ENCODE measurements at regions not wholly inside any gene's neighbourhood (a gene's known extent, or its start where the extent isn't known, plus 50 kb on each side); places are given as distances from the start of the nearest gene placed in this dataset.

DNA sequence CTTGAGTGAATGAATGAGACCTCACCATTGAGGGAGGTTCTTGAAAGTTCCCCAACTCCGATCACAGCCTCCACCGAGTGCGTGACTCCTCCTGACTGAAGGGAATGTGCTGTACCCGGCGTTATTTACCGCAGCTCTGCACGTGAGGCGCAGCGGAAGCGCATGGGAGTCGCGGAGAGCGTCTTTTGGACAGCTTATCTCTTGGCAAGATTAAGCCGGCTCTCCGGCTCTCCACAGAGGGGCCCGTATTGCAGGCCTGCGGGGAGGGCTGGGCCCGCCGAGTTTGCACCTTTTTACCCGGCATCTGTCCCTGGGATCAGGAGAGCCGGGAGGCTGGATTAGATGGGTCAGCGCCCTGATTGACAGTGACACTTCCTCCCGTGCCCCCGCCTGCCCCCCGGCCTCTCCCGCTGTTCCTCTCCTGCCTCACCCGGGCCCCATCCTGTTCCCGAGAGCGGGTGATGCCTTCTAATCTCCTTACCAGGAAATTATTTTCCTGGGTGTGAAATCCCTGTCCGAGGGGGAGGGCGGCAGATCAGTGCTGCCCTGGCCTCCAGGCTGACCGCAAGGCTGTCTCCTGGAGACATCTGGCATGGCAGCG, 176.3 kb downstream of the INHBB start:
- TF ChIP-seq, protein P1, sequence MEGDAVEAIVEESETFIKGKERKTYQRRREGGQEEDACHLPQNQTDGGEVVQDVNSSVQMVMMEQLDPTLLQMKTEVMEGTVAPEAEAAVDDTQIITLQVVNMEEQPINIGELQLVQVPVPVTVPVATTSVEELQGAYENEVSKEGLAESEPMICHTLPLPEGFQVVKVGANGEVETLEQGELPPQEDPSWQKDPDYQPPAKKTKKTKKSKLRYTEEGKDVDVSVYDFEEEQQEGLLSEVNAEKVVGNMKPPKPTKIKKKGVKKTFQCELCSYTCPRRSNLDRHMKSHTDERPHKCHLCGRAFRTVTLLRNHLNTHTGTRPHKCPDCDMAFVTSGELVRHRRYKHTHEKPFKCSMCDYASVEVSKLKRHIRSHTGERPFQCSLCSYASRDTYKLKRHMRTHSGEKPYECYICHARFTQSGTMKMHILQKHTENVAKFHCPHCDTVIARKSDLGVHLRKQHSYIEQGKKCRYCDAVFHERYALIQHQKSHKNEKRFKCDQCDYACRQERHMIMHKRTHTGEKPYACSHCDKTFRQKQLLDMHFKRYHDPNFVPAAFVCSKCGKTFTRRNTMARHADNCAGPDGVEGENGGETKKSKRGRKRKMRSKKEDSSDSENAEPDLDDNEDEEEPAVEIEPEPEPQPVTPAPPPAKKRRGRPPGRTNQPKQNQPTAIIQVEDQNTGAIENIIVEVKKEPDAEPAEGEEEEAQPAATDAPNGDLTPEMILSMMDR (IDR thresholded peaks at IDR 0.05; ENCODE audit: low read depth, low read length, poor library complexity, severe bottlenecking) = no peak
- no peak for TF ChIP-seq EZH2phosphoT487 (IDR thresholded peaks at IDR 0.05; ENCODE audit: borderline replicate concordance, low read length)
